HuH-7 (cell line): ENCODE measurements at regions not wholly inside any gene's neighbourhood (a gene's known extent, or its start where the extent isn't known, plus 50 kb on each side); places are given as distances from the start of the nearest gene placed in this dataset.
"Not testable (repeated sequence)": the region's sequence is repeated elsewhere in the genome, so short reads cannot be mapped to it uniquely, and the experiment has no call there.

Source experiments
- DNase-seq: peaks from one replicate; pipeline ENCODE4 v3.0.0; 2011; ENCODE audit warnings: low spot score

GRCh38 chr2:39872748-39873147 is 93.7 kb upstream of the THUMPD2 start:
- no peak for DNase-seq

- no peak for DNase-seq
Measured at GRCh38 chr2:39871291-39871761, 92.3 kb upstream of the THUMPD2 start.

- DNase-seq, result no peak
Measured at GRCh38 chr2:39870871-39871270, 91.8 kb upstream of the THUMPD2 start.

GRCh38 chr2:39867268-39867667 is 88.2 kb upstream of the THUMPD2 start:
- no peak for DNase-seq

- no peak for DNase-seq
Measured at GRCh38 chr2:39865751-39866150, 86.7 kb upstream of the THUMPD2 start.

- DNase-seq, result not testable (repeated sequence)
Measured at GRCh38 chr2:39863672-39864071, 84.6 kb upstream of the THUMPD2 start.

GRCh38 chr2:39860538-39860937 is 81.5 kb upstream of the THUMPD2 start:
- no peak for DNase-seq

- no peak for DNase-seq
Measured at GRCh38 chr2:39858677-39859076, 79.6 kb upstream of the THUMPD2 start.

GRCh38 chr2:39855856-39856255 is 76.8 kb upstream of the THUMPD2 start:
- no peak for DNase-seq

GRCh38 chr2:39854771-39855170 is 75.7 kb upstream of the THUMPD2 start:
- DNase-seq, result no peak

- DNase-seq, result no peak
Measured at GRCh38 chr2:39852831-39853230, 73.8 kb upstream of the THUMPD2 start.

GRCh38 chr2:39851651-39852110 is 72.6 kb upstream of the THUMPD2 start:
- no peak for DNase-seq

GRCh38 chr2:39851251-39851650 is 72.2 kb upstream of the THUMPD2 start:
- no peak for DNase-seq

GRCh38 chr2:39849982-39850526 is 71.0 kb upstream of the THUMPD2 start:
- DNase-seq, result no peak

- DNase-seq, result no peak
Measured at GRCh38 chr2:39849064-39849463, 70.0 kb upstream of the THUMPD2 start.

- DNase-seq, result no peak
Measured at GRCh38 chr2:39845460-39846146, 66.5 kb upstream of the THUMPD2 start.

GRCh38 chr2:39839261-39839848 is 60.3 kb upstream of the THUMPD2 start:
- no peak for DNase-seq

GRCh38 chr2:39838589-39838988 is 59.5 kb upstream of the THUMPD2 start:
- no peak for DNase-seq

GRCh38 chr2:39837856-39838453 is 58.9 kb upstream of the THUMPD2 start:
- DNase-seq, result peak; percentile 13

- DNase-seq, result no peak
Measured at GRCh38 chr2:39836638-39837037, 57.6 kb upstream of the THUMPD2 start.

- DNase-seq, result no peak
Measured at GRCh38 chr2:39834426-39834825, 55.4 kb upstream of the THUMPD2 start.

- not testable (repeated sequence) for DNase-seq
Measured at GRCh38 chr2:39830610-39831009, 51.6 kb upstream of the THUMPD2 start.
